Esophagus muscularis mucosa (tissue), 3 donors: ENCODE measurements at regions not wholly inside any gene's neighbourhood (a gene's known extent, or its start where the extent isn't known, plus 50 kb on each side); places are given as distances from the start of the nearest gene placed in this dataset.

Experiments
- POLR2AphosphoS5 ChIP-seq, 2 donors: sonication (generic); formaldehyde crosslinking; IDR thresholded peaks; one replicate each; pipeline ENCODE4 v1.6.1; 2017; ENCODE audit warnings: antibody characterized with exemption in 2 of 2
- TF ChIP-seq, protein P1 (sequence below), 3 experiments: fragments of 200-600 bp in 2 of 3; fragments of 450-650 bp in 1 of 3; sonication (generic) in 2 of 3; IDR thresholded peaks; one replicate each; pipeline ENCODE4 v1.5.1; 2017 to 2019; ENCODE audit warnings: antibody characterized with exemption in 3 of 3, mild to moderate bottlenecking in 2 of 3, moderate library complexity in 1 of 3

DNA sequence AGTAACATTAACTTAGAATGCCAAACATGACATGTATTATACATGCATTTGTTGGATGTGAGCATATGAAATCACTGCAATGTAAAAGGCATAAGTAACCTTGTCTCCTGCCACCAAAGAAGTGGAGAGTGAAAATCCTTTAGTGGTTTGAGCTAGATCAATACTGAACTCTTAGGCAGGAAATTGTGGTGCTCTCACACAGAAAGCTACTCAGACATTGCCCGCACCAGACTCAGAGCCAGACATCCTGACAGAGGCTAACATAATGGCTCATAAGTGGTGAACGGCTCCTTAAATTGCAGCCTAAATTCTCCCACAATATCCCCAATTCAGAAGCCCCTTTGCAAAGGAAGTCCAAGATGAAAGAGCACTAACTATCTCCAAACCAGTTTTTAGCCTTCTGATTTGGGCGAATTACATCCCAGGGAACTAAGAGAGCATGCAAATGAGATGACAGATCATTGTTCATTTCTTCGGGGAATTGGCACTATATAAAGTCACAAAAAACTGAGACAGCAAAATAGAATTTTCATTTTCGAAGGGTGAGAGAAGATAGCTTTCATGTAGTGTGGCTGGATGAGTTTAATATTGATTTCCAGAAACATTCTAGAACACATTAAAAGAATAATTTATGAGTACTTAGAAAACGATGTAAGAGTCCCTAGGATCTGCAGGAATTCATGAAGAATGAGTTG lies 233.6 kb upstream of the RPS6KA3 start:
- TF ChIP-seq, protein P1, sequence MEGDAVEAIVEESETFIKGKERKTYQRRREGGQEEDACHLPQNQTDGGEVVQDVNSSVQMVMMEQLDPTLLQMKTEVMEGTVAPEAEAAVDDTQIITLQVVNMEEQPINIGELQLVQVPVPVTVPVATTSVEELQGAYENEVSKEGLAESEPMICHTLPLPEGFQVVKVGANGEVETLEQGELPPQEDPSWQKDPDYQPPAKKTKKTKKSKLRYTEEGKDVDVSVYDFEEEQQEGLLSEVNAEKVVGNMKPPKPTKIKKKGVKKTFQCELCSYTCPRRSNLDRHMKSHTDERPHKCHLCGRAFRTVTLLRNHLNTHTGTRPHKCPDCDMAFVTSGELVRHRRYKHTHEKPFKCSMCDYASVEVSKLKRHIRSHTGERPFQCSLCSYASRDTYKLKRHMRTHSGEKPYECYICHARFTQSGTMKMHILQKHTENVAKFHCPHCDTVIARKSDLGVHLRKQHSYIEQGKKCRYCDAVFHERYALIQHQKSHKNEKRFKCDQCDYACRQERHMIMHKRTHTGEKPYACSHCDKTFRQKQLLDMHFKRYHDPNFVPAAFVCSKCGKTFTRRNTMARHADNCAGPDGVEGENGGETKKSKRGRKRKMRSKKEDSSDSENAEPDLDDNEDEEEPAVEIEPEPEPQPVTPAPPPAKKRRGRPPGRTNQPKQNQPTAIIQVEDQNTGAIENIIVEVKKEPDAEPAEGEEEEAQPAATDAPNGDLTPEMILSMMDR (IDR thresholded peaks at IDR 0.05): no peak
- no peak for TF ChIP-seq POLR2AphosphoS5 (IDR thresholded peaks at IDR 0.05)
